ENCODE measurements at regions not wholly inside any gene's neighbourhood (a gene's known extent, or its start where the extent isn't known, plus 50 kb on each side); places are given as distances from the start of the nearest gene placed in this dataset.

DNA sequence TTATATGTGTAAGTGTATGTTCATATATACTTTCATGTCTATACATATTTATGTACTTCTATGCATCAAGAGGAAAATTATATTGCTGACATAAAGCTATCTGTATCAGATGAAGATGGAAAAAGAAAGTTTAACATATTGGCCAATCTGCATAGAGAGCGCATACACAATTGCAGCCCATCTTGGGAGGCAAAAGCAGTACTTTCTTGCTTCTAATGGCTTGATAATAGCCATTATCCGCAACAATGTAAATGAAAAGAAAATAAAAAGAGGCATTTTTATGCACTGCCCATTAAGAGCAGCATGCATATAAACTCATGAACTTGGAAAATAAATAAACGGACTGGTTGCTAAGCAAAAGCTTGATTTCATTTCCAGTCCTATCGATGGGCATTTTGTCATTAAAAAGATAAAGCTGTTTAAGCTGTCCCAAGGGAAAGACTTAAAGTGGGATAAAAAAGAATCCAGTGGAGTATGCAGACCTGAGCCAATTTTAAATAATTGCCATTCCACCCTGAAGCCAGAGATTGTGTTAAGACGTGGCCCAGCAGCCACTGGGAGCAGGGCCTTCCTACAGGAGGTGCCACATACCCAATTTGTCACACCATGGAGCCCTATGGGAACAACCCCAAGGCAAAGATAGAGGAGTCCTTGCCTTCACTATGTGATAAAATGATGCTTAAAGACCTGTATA, 183.6 kb upstream of the CDH11 start:
- TF ChIP-seq, protein P1, sequence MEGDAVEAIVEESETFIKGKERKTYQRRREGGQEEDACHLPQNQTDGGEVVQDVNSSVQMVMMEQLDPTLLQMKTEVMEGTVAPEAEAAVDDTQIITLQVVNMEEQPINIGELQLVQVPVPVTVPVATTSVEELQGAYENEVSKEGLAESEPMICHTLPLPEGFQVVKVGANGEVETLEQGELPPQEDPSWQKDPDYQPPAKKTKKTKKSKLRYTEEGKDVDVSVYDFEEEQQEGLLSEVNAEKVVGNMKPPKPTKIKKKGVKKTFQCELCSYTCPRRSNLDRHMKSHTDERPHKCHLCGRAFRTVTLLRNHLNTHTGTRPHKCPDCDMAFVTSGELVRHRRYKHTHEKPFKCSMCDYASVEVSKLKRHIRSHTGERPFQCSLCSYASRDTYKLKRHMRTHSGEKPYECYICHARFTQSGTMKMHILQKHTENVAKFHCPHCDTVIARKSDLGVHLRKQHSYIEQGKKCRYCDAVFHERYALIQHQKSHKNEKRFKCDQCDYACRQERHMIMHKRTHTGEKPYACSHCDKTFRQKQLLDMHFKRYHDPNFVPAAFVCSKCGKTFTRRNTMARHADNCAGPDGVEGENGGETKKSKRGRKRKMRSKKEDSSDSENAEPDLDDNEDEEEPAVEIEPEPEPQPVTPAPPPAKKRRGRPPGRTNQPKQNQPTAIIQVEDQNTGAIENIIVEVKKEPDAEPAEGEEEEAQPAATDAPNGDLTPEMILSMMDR (IDR thresholded peaks at IDR 0.05; ENCODE audit: poor library complexity), result no peak
- no peak for TF ChIP-seq EZH2phosphoT487 (IDR thresholded peaks at IDR 0.05; ENCODE audit: low read depth, severe bottlenecking, unreplicated experiment)
